ENCODE measurements at regions not wholly inside any gene's neighbourhood (a gene's known extent, or its start where the extent isn't known, plus 50 kb on each side); places are given as distances from the start of the nearest gene placed in this dataset.

- ATAC-seq (peak; percentile 65 to 68), DNase-seq (peak; percentile 65)
- Histone ChIP-seq H3K36me3 (no peaks in the 10 kb centered on the region), H3K27ac (no peak overlapping the region), H3K4me3 (no peak overlapping the region), H3K9me3 (no peaks in the 10 kb centered on the region), H3K27me3 (ENCODE audit: low read depth) (peaks cover 24% of the 10 kb centered on the region), H3K4me1 (no peaks in the 10 kb centered on the region)
- intact Hi-C loops (cut with DNase I) = no loop called here
- TF ChIP-seq, protein P1, sequence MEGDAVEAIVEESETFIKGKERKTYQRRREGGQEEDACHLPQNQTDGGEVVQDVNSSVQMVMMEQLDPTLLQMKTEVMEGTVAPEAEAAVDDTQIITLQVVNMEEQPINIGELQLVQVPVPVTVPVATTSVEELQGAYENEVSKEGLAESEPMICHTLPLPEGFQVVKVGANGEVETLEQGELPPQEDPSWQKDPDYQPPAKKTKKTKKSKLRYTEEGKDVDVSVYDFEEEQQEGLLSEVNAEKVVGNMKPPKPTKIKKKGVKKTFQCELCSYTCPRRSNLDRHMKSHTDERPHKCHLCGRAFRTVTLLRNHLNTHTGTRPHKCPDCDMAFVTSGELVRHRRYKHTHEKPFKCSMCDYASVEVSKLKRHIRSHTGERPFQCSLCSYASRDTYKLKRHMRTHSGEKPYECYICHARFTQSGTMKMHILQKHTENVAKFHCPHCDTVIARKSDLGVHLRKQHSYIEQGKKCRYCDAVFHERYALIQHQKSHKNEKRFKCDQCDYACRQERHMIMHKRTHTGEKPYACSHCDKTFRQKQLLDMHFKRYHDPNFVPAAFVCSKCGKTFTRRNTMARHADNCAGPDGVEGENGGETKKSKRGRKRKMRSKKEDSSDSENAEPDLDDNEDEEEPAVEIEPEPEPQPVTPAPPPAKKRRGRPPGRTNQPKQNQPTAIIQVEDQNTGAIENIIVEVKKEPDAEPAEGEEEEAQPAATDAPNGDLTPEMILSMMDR (IDR thresholded peaks at IDR 0.05) = peak; percentile 91
Observed at GRCh38 chr20:59495894-59496510, 108.3 kb upstream of the PHACTR3 start.

- TF ChIP-seq, protein P1 (IDR thresholded peaks at IDR 0.05) = no peak
- peaks cover 29% of the 10 kb centered on the region for H3K27me3 ChIP-seq (ENCODE audit: low read depth)
- intact Hi-C loops (cut with DNase I) = no loop called here
Observed at GRCh38 chr20:59498291-59498690, 106.0 kb upstream of the PHACTR3 start.

GRCh38 chr20:59499863-59500262 is 104.5 kb upstream of the PHACTR3 start:
- ATAC-seq (no peak), DNase-seq (no peak)
- no peak overlapping the region for H3K4me3 ChIP-seq
- H3K4me1 ChIP-seq = no peaks in the 10 kb centered on the region
- no peaks in the 10 kb centered on the region for H3K9me3 ChIP-seq
- no peak overlapping the region for H3K27ac ChIP-seq
- no peaks in the 10 kb centered on the region for H3K36me3 ChIP-seq
- TF ChIP-seq, protein P1 (IDR thresholded peaks at IDR 0.05) = no peak
- intact Hi-C loops (cut with DNase I) = no loop called here
- peaks cover 29% of the 10 kb centered on the region for H3K27me3 ChIP-seq (ENCODE audit: low read depth)

More at GRCh38 chr20:59498291-59498690, 106.0 kb upstream of the PHACTR3 start:
- no peaks in the 10 kb centered on the region for H3K36me3 ChIP-seq
- DNase-seq (no peak), ATAC-seq (no peak)
- no peak overlapping the region for H3K4me3 ChIP-seq
- H3K9me3 ChIP-seq = no peaks in the 10 kb centered on the region
- no peak overlapping the region for H3K27ac ChIP-seq
- no peaks in the 10 kb centered on the region for H3K4me1 ChIP-seq

DNA sequence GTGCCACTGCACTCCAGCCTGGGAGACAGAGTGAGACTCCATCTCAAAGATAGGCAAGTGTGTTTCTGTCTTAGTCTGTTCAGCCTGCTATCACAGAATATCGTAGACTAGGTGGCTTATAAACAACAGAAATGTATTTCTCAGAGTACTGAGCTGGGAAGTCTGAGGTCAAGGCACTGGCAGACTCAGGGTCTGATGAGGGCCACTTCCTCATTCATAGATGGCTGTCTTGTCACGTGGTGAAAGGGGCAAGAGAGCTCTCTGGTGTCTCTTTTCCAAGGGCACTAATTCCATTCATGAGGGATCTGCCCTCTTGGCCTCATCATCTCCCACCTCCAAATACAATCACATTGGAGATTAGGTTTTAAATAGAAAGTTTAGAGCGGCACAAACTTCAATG is 95.6 kb upstream of the PHACTR3 start:
- no peaks in the 10 kb centered on the region for H3K9me3 ChIP-seq
- TF ChIP-seq, protein P1 (IDR thresholded peaks at IDR 0.05) = no peak
- H3K4me3 ChIP-seq = no peak overlapping the region
- no peak overlapping the region for H3K27ac ChIP-seq
- no peak for ATAC-seq
- DNase-seq = no peak
- H3K36me3 ChIP-seq = no peaks in the 10 kb centered on the region
- no peaks in the 10 kb centered on the region for H3K4me1 ChIP-seq
- intact Hi-C loops (cut with DNase I) = no loop called here
- no peaks in the 10 kb centered on the region for H3K27me3 ChIP-seq (ENCODE audit: low read depth)

DNA sequence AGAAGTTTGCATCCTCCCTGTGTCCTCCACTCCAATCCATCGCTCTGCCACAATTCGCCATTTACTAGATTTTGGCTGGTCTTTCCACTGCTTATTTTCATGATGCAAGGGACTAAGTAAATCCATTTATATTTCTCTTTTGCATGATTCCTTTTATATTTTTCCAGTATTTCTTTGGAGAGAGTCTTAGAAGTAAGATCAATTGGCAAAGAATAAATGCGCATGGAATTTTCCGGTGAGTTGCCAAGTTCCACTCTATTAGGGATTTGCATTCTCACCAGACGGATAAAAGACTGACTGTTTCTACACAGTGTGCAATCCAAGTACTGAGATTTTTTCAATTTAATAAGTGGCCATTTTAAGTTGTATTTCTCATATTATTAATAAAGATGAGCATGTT is 91.7 kb upstream of the PHACTR3 start:
- TF ChIP-seq, protein P1 (IDR thresholded peaks at IDR 0.05) = no peak
- H3K9me3 ChIP-seq = no peaks in the 10 kb centered on the region
- DNase-seq = no peak
- no peak for ATAC-seq
- H3K4me1 ChIP-seq = no peaks in the 10 kb centered on the region
- intact Hi-C loops (cut with DNase I) = no loop called here
- H3K27me3 ChIP-seq (ENCODE audit: low read depth) = peaks cover 27% of the 10 kb centered on the region
- H3K4me3 ChIP-seq = no peak overlapping the region
- no peak overlapping the region for H3K27ac ChIP-seq
- no peaks in the 10 kb centered on the region for H3K36me3 ChIP-seq

Data from lower lobe of right lung (tissue), 2 donors.